Common myeloid progenitor, CD34-positive (primary cell): ENCODE measurements at regions not wholly inside any gene's neighbourhood (a gene's known extent, or its start where the extent isn't known, plus 50 kb on each side); places are given as distances from the start of the nearest gene placed in this dataset.

Experiments used
- CTCF ChIA-PET: fragments of 350-600 bp; sonication (Branson Sonifier 250); formaldehyde crosslinking; loops from one replicate; lab custom pipeline; 2021; ENCODE audit warnings: antibody characterized with exemption; lab: Charles Lee
- POLR2A ChIA-PET: fragments of 350-600 bp; sonication (Branson Sonifier 250); formaldehyde crosslinking; loops from one replicate; lab custom pipeline; 2021; ENCODE audit warnings: antibody characterized with exemption; lab: Charles Lee
- DNase-seq, 3 donors: peaks; one replicate each; pipeline versions ENCODE4 v3.0.0 to v3.0.0-alpha.2; 2013
- H3K27ac ChIP-seq, 2 experiments: 1 replicate in 1 of 2; 2 replicates in 1 of 2; pipeline ENCODE4 v1.7.0; 2013; ENCODE audit warnings: inconsistent platforms in 2 of 2, low read length in 2 of 2, mild to moderate bottlenecking in 2 of 2, low read depth in 1 of 2, moderate library complexity in 1 of 2; ENCODE audit not compliant: severe bottlenecking in 2 of 2, insufficient read depth in 1 of 2, poor library complexity in 1 of 2
- H3K27me3 ChIP-seq, 5 experiments: replicated peaks in 2 of 5; 1 replicate in 3 of 5; 2 replicates in 2 of 5; pipeline versions ENCODE4 v1.6.1 to v1.7.0; 2013; ENCODE audit warnings: low read length in 4 of 5, mild to moderate bottlenecking in 2 of 5, moderate library complexity in 2 of 5, inconsistent platforms in 1 of 5; ENCODE audit not compliant: insufficient read depth in 5 of 5, control insufficient read depth in 4 of 5
- H3K36me3 ChIP-seq, 4 experiments: 1 replicate in 2 of 4; 2 replicates in 2 of 4; pipeline versions ENCODE4 v1.6.1 to v1.7.0; 2013; ENCODE audit warnings: low read length in 3 of 4, control low read depth in 1 of 4, mild to moderate bottlenecking in 1 of 4; ENCODE audit not compliant: control insufficient read depth in 4 of 4, insufficient read depth in 4 of 4
- H3K4me1 ChIP-seq, 4 experiments: 1 replicate in 3 of 4; 2 replicates in 1 of 4; pipeline versions ENCODE4 v1.6.1 to v1.7.1; 2013; ENCODE audit warnings: low read length in 3 of 4, mild to moderate bottlenecking in 3 of 4, control low read depth in 1 of 4, inconsistent platforms in 1 of 4, moderate library complexity in 1 of 4; ENCODE audit not compliant: control insufficient read depth in 4 of 4, insufficient read depth in 4 of 4; ENCODE audit errors: control extremely low read depth in 1 of 4
- H3K4me3 ChIP-seq, 7 experiments: 1 replicate in 4 of 7; 2 replicates in 3 of 7; pipeline versions ENCODE4 v1.5.1 to v1.7.0; 2013; ENCODE audit warnings: mild to moderate bottlenecking in 7 of 7, low read length in 6 of 7, moderate library complexity in 6 of 7, inconsistent platforms in 2 of 7, low read depth in 2 of 7, control low read depth in 1 of 7; ENCODE audit not compliant: insufficient read depth in 4 of 7, control insufficient read depth in 1 of 7; ENCODE audit errors: extremely low read depth in 1 of 7
- H3K9me3 ChIP-seq, 5 experiments: 1 replicate in 4 of 5; 2 replicates in 1 of 5; pipeline versions ENCODE4 v1.6.1 to v1.7.1; 2013; ENCODE audit warnings: low read length in 4 of 5, mild to moderate bottlenecking in 2 of 5, inconsistent platforms in 1 of 5, low read depth in 1 of 5, moderate library complexity in 1 of 5; ENCODE audit not compliant: control insufficient read depth in 4 of 5, insufficient read depth in 2 of 5; ENCODE audit errors: control extremely low read depth in 1 of 5
- WGBS: methylation state at CpG from one replicate; pipeline ENCODE4 v1.1.5; 2013; ENCODE audit not compliant: insufficient coverage; 5-methylcytosine and 5-hydroxymethylcytosine counted together

DNA sequence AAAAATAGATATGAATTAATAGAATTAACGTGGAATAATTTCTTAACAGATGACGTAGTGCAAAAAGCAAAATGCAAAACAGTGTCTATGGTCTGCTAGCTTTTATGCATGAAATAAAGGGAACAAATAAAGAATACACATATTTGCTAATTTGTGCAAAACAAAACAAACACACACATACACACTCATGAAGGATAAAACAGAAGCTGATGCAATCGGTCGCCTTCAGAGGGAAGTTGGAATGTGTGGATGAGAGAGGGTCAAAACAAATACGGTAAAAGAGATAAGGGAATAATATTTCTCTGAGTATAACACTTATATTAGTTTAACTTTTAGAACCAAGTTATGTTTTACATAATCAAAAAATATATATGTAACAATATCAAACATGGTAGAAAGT, 1160.9 kb upstream of the PCDH9 start:
- no peaks in the 10 kb centered on the region for H3K27me3 ChIP-seq
- whole genome bisulfite sequencing, result no CpG with 5 or more reads among the region's 5 CpGs
- DNase-seq, result no peak
- H3K36me3 ChIP-seq, result no peaks in the 10 kb centered on the region
- H3K4me1 ChIP-seq, result no peaks in the 10 kb centered on the region
- CTCF ChIA-PET, result no interaction called here
- POLR2A ChIA-PET, result no interaction called here
- H3K27ac ChIP-seq, result no peak overlapping the region
- no peak overlapping the region for H3K4me3 ChIP-seq
- no peaks in the 10 kb centered on the region for H3K9me3 ChIP-seq

GRCh38 chr13:68386808-68387207, 1156.7 kb upstream of the PCDH9 start:
- no peak overlapping the region for H3K4me3 ChIP-seq
- no peak overlapping the region for H3K27ac ChIP-seq
- ChIA-PET POLR2A (interaction anchor here (0.6 kb wide), 1 partner anchor 1590 kb away, joined by 3 read pairs; no protein-coding TSS in a partner anchor), CTCF (no interaction called here)
- DNase-seq, result no peak
- H3K4me1 ChIP-seq, result no peaks in the 10 kb centered on the region
- WGBS, result 92% methylated on average over 3 of the region's 3 CpGs
- H3K9me3 ChIP-seq, result no peaks in the 10 kb centered on the region
- H3K36me3 ChIP-seq, result no peaks in the 10 kb centered on the region
- no peaks in the 10 kb centered on the region for H3K27me3 ChIP-seq

GRCh38 chr13:68380041-68380973, 1150.2 kb upstream of the PCDH9 start:
- no peak for DNase-seq
- Histone ChIP-seq H3K27ac (no peak overlapping the region), H3K27me3 (no peaks in the 10 kb centered on the region), H3K36me3 (no peaks in the 10 kb centered on the region), H3K9me3 (no peaks in the 10 kb centered on the region), H3K4me3 (no peak overlapping the region), H3K4me1 (no peaks in the 10 kb centered on the region)
- WGBS, result 98% methylated on average over 5 of the region's 6 CpGs
- POLR2A ChIA-PET, result no interaction called here
- CTCF ChIA-PET, result interaction anchor here (0.6 kb wide), 1 partner anchor 367 kb away, joined by 3 read pairs; no protein-coding TSS in a partner anchor

GRCh38 chr13:68378294-68378693, 1148.2 kb upstream of the PCDH9 start:
- Histone ChIP-seq H3K4me1 (no peaks in the 10 kb centered on the region), H3K36me3 (no peaks in the 10 kb centered on the region), H3K9me3 (no peaks in the 10 kb centered on the region), H3K27me3 (no peaks in the 10 kb centered on the region), H3K27ac (no peak overlapping the region), H3K4me3 (no peak overlapping the region)
- CTCF ChIA-PET, result no interaction called here
- WGBS, result no CpG with 5 or more reads among the region's 1 CpG
- POLR2A ChIA-PET, result no interaction called here
- DNase-seq, result no peak

DNA sequence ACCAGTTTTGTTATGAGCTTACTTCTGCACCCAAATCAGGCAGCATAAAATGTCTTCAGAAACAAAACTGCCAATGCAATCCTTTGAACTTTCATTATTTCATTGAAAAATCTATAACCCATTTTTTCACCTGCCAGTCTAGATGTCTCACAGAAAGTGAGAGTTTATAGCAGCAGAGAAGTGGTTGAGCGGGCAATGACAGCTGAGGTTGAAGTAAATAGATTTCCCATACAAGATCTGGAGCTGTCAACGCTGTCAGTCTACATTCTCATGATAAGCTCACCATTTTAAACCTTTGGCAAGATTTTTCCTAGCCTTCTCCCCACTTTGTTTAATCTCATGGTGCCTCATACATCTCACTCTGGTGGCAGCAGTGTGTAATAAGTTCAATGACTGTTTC, 1144.9 kb upstream of the PCDH9 start:
- H3K27ac ChIP-seq, result no peak overlapping the region
- no peaks in the 10 kb centered on the region for H3K4me1 ChIP-seq
- no peaks in the 10 kb centered on the region for H3K9me3 ChIP-seq
- H3K27me3 ChIP-seq, result no peaks in the 10 kb centered on the region
- no peak for DNase-seq
- no peak overlapping the region for H3K4me3 ChIP-seq
- H3K36me3 ChIP-seq, result no peaks in the 10 kb centered on the region
- ChIA-PET POLR2A (no interaction called here), CTCF (no interaction called here)
- WGBS, result no CpG with 5 or more reads among the region's 2 CpGs

GRCh38 chr13:68369739-68370138, 1139.6 kb upstream of the PCDH9 start:
- Histone ChIP-seq H3K4me1 (no peaks in the 10 kb centered on the region), H3K4me3 (no peak overlapping the region), H3K36me3 (no peaks in the 10 kb centered on the region), H3K27me3 (no peaks in the 10 kb centered on the region), H3K27ac (no peak overlapping the region), H3K9me3 (no peaks in the 10 kb centered on the region)
- ChIA-PET POLR2A (no interaction called here), CTCF (interaction anchor here (1.0 kb wide), 1 partner anchor 16 kb away, joined by 3 read pairs; no protein-coding TSS in a partner anchor)
- WGBS, result 76% methylated on average over 3 of the region's 5 CpGs
- DNase-seq, result peak in 1 of 3 donors; percentile 0

DNA sequence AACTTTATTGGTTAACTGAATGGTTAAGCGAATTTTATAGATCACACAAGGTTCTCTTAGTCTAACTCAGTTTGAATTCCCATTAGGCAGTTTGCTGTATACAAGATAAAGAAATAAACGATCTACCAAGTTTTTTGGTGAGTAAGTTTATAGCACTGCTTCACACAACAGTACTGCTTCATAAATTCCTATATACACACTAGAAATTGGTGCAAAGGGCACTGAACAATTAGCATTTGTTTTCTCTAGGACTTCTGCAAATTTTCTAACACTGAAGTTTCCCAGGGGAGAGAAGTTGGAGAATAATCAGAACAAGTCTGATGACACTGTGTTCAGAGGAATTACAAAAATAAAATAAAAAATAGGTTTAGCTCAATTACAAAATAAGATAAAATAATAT, 1138.8 kb upstream of the PCDH9 start:
- Histone ChIP-seq H3K4me3 (no peak overlapping the region), H3K27ac (no peak overlapping the region), H3K27me3 (no peaks in the 10 kb centered on the region), H3K4me1 (no peaks in the 10 kb centered on the region), H3K36me3 (no peaks in the 10 kb centered on the region), H3K9me3 (no peaks in the 10 kb centered on the region)
- CTCF ChIA-PET, result no interaction called here
- WGBS, result no CpG with 5 or more reads among the region's 2 CpGs
- no peak for DNase-seq
- POLR2A ChIA-PET, result no interaction called here
